Mesothelial cell of epicardium (in vitro differentiated cells): ENCODE measurements at regions not wholly inside any gene's neighbourhood (a gene's known extent, or its start where the extent isn't known, plus 50 kb on each side); places are given as distances from the start of the nearest gene placed in this dataset.
A peak's percentile ranks its signal among the peaks of the same experiment; 100 is the strongest.

ENCODE experiments used
- DNase-seq, 2 experiments: peaks; one replicate each; pipeline ENCODE4 v3.0.0; 2021; ENCODE audit warnings: low spot score in 2 of 2; ENCODE audit not compliant: unreplicated experiment in 2 of 2
- H3K27ac Mint-ChIP-seq: 2 replicates; pipeline ENCODE4 v1.8.0; 2021; ENCODE audit warnings: mixed read lengths
- H3K27me3 Mint-ChIP-seq: 2 replicates; pipeline ENCODE4 v1.8.0; 2021; ENCODE audit warnings: low read depth, mixed read lengths
- H3K36me3 Mint-ChIP-seq: 2 replicates; pipeline ENCODE4 v1.8.0; 2021; ENCODE audit warnings: mixed read lengths
- H3K4me1 Mint-ChIP-seq: 2 replicates; pipeline ENCODE4 v1.8.0; 2021; ENCODE audit warnings: mixed read lengths
- H3K4me3 Mint-ChIP-seq: 2 replicates; pipeline ENCODE4 v1.8.0; 2021; ENCODE audit warnings: mild to moderate bottlenecking, moderate library complexity, mixed read lengths
- H3K9me3 Mint-ChIP-seq: 2 replicates; pipeline ENCODE4 v1.8.0; 2021; ENCODE audit warnings: mixed read lengths
- CTCF ChIP-seq: fragments of 200-600 bp; sonication (generic); IDR thresholded peaks from one replicate; pipeline ENCODE4 v1.5.0; 2021; ENCODE audit warnings: antibody characterized with exemption; ENCODE audit not compliant: unreplicated experiment

DNA sequence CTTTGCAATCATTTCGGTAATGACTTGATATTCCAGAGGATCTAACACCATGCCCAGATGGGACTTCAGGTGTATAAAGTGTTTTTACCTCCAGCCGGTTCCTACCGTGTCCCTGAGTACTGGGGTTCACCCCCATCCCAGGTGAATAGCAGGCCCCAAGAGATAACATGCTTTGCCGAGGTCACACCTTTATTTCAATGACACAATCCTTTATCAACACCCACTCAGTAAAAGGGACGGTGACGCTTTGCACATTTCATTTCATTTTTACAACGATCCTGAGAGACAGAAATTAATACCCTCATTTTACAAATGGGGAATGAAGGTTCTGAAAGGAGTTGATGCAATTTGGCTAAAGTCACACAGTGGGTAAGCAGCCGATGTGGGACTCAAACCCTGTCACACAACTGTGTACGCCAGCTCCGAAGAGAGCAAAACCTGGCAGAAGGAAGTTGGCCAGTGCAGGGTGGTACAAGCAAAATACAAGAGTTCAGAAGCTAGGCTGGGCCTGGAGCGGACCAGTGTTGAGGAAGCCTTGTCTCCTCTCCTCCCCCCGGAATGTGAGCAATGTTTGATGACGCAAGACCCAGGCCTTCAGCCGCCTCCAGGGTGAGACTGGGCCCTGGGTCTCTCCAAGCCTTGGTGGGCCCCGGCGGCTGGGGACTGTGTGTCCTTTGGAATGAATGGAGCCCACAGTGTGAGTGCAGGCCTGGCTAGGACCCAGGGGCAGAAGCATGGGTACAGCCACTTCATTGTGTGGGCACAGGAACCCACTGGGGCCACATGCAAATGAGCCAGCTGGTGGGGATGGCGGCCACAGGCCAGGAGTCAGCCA lies 139.6 kb upstream of the MYCN start:
- Mint-ChIP-seq H3K4me3 (no peak overlapping the region), H3K36me3 (no peaks in the 10 kb centered on the region), H3K9me3 (peaks cover under 1% of the 10 kb centered on the region), H3K27ac (peak overlapping the region; percentile 83), H3K27me3 (no peaks in the 10 kb centered on the region), H3K4me1 (peaks cover 57% of the 10 kb centered on the region)
- no peak for TF ChIP-seq CTCF
- DNase-seq: peak in 1 of 2 experiments; percentile 55

GRCh38 chr2:15801439-15801838 lies 138.9 kb upstream of the MYCN start:
- peaks cover 52% of the 10 kb centered on the region for H3K4me1 Mint-ChIP-seq
- TF ChIP-seq CTCF: no peak
- H3K27me3 Mint-ChIP-seq: no peaks in the 10 kb centered on the region
- no peaks in the 10 kb centered on the region for H3K36me3 Mint-ChIP-seq
- H3K27ac Mint-ChIP-seq: no peak overlapping the region
- no peak for DNase-seq
- peaks cover 3% of the 10 kb centered on the region for H3K9me3 Mint-ChIP-seq
- no peak overlapping the region for H3K4me3 Mint-ChIP-seq

GRCh38 chr2:15801904-15802303 lies 138.4 kb upstream of the MYCN start:
- TF ChIP-seq CTCF: no peak
- peak overlapping the region; percentile 74 for H3K27ac Mint-ChIP-seq
- H3K36me3 Mint-ChIP-seq: no peaks in the 10 kb centered on the region
- DNase-seq: no peak
- H3K27me3 Mint-ChIP-seq: no peaks in the 10 kb centered on the region
- H3K9me3 Mint-ChIP-seq: peaks cover 3% of the 10 kb centered on the region
- H3K4me3 Mint-ChIP-seq: no peak overlapping the region
- H3K4me1 Mint-ChIP-seq: peaks cover 50% of the 10 kb centered on the region

- H3K36me3 Mint-ChIP-seq: no peaks in the 10 kb centered on the region
- no peak overlapping the region for H3K4me3 Mint-ChIP-seq
- TF ChIP-seq CTCF: no peak
- H3K9me3 Mint-ChIP-seq: peaks cover 3% of the 10 kb centered on the region
- DNase-seq: no peak
- no peaks in the 10 kb centered on the region for H3K27me3 Mint-ChIP-seq
- peak overlapping the region; percentile 93 for H3K27ac Mint-ChIP-seq
- H3K4me1 Mint-ChIP-seq: peaks cover 50% of the 10 kb centered on the region
These were observed 137.4 kb upstream of the MYCN start for GRCh38 chr2:15802657-15803542.

DNA sequence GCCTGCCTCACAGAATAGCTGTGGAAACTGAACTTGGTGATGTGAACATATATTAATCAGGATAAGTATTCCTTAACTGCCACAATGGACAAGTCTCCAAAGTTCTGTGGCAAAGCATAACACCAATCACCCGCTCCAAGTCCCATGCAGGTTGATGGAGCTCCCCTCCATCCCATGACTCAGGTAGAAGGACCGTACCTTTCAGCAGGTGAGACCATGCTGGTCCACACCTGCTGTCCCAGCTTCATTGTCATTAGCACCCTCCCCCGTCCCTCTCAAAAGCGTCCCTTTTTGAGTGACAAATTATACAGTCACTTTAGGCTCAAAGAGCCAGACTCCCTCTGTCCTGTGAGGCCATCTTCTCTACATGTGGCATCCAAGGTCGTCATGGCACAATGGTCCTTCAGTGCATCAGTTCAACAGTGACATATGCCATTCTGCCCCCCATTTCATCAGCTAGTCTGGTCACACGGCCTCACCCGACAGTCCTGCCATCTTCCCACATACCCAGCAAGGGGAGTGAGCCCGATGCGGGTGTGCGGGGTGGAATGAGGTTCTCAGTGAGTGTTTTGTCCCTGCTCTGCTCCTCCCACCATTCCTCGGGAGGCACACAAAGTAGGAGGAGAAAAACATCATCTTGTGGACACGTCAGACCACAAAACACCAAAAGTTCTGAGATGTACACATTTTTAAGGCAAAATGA lies 136.7 kb upstream of the MYCN start:
- Mint-ChIP-seq H3K4me1 (peaks cover 53% of the 10 kb centered on the region), H3K27ac (peak overlapping the region; percentile 93), H3K9me3 (peaks cover 3% of the 10 kb centered on the region), H3K4me3 (no peak overlapping the region), H3K36me3 (no peaks in the 10 kb centered on the region), H3K27me3 (no peaks in the 10 kb centered on the region)
- DNase-seq: no peak
- no peak for TF ChIP-seq CTCF
